ENCODE measurements at regions not wholly inside any gene's neighbourhood (a gene's known extent, or its start where the extent isn't known, plus 50 kb on each side); places are given as distances from the start of the nearest gene placed in this dataset.

DNA sequence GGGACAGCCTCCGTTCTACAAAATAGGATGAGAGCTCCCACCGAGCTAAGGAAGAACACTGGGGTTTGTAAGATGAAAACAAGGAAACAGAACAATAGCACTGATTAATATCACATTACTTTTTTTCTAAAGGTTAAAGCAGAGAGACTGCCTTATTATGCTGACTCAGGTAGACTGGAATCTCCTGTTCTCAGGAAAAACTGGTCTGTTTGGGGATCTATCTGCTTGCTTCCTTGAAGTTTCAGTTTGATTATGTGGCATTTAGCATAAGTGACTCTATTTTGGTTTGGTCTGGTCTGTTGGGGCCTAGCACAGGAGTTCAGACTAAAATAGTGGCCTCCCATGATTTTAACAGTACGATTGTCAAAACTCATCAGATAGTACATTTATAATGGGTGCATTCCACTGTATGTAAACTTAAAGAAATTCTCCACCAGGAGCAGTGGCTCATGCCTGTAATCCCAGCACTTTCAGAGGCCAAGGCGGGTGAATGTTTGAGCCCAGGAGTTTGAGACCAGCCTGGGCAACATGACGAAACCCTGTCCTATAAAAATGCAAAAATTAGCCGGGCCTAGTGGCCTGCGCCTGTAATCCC, 64.1 kb upstream of the NDUFV2 start:
- Histone ChIP-seq H3K4me3 (ENCODE audit: low read depth, low read length) (no peak overlapping the region), H3K27ac (ENCODE audit: low read depth, low read length) (no peak overlapping the region), H3K27me3 (ENCODE audit: control insufficient read depth, insufficient read depth, low read length) (no peaks in the 10 kb centered on the region), H3K9me3 (ENCODE audit: control insufficient read depth, insufficient read depth, low read length) (no peaks in the 10 kb centered on the region)
- TF ChIP-seq, protein P1, sequence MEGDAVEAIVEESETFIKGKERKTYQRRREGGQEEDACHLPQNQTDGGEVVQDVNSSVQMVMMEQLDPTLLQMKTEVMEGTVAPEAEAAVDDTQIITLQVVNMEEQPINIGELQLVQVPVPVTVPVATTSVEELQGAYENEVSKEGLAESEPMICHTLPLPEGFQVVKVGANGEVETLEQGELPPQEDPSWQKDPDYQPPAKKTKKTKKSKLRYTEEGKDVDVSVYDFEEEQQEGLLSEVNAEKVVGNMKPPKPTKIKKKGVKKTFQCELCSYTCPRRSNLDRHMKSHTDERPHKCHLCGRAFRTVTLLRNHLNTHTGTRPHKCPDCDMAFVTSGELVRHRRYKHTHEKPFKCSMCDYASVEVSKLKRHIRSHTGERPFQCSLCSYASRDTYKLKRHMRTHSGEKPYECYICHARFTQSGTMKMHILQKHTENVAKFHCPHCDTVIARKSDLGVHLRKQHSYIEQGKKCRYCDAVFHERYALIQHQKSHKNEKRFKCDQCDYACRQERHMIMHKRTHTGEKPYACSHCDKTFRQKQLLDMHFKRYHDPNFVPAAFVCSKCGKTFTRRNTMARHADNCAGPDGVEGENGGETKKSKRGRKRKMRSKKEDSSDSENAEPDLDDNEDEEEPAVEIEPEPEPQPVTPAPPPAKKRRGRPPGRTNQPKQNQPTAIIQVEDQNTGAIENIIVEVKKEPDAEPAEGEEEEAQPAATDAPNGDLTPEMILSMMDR (IDR thresholded peaks at IDR 0.05; ENCODE audit: low read depth, low read length) = no peak
- ChIA-PET CTCF (interaction anchor here (0.6 kb wide), 1 partner anchor 531 kb away, joined by 4 read pairs; no protein-coding TSS in a partner anchor), POLR2A (no interaction called here)
- no peak for DNase-seq (ENCODE audit: low read depth, low spot score)

DNA sequence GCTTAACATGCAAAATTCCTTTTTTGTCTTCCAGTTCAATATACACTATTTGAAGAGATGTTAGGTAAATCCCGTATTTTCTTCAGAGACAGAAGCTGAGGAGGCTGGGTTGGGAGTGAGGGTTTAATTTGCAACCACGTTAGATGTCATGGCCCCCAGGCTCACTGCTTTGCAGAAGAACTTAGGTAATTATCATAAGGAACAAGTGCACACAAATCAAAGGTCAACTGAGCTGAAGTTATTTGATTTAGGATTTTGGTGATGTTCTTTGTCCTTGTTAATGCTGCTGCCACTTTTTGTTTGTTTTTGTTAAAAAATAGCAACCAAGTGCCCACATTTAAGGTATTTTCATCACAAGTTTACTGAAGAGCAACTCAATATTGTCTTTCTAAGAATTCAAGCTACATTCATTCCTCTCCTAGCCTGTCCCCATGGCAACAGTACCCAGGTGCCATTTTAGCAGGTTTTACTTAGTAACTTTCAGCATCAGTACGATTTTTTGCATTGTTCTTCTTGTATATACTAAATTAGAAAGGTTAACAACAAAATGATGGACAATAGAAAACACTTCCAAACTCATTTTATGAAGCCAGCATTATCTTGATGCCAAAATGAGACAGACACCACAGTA, 62.9 kb upstream of the NDUFV2 start:
- ChIA-PET POLR2A (no interaction called here), CTCF (interaction anchor here (0.7 to 1.0 kb wide), 3 partner anchors 9 to 313 kb away, joined by 3 to 5 read pairs (median 3); no protein-coding TSS in a partner anchor)

GRCh38 chr18:9042766-9043481, 59.6 kb upstream of the NDUFV2 start:
- ChIA-PET CTCF (no interaction called here), POLR2A (no interaction called here)
- DNase-seq (ENCODE audit: low read depth, low spot score) = no peak
- Histone ChIP-seq H3K27ac (ENCODE audit: low read depth, low read length) (no peak overlapping the region), H3K4me3 (ENCODE audit: low read depth, low read length) (no peak overlapping the region), H3K9me3 (ENCODE audit: control insufficient read depth, insufficient read depth, low read length) (no peaks in the 10 kb centered on the region), H3K27me3 (ENCODE audit: control insufficient read depth, insufficient read depth, low read length) (no peaks in the 10 kb centered on the region)
- TF ChIP-seq, protein P1 (IDR thresholded peaks at IDR 0.05; ENCODE audit: low read depth, low read length) = no peak

More for the DNA sequence above, 62.9 kb upstream of the NDUFV2 start:
- Histone ChIP-seq H3K9me3 (ENCODE audit: control insufficient read depth, insufficient read depth, low read length) (no peaks in the 10 kb centered on the region), H3K27me3 (ENCODE audit: control insufficient read depth, insufficient read depth, low read length) (no peaks in the 10 kb centered on the region), H3K4me3 (ENCODE audit: low read depth, low read length) (no peak overlapping the region), H3K27ac (ENCODE audit: low read depth, low read length) (no peak overlapping the region)
- TF ChIP-seq, protein P1 (IDR thresholded peaks at IDR 0.05; ENCODE audit: low read depth, low read length) = no peak
- DNase-seq (ENCODE audit: low read depth, low spot score) = no peak

DNA sequence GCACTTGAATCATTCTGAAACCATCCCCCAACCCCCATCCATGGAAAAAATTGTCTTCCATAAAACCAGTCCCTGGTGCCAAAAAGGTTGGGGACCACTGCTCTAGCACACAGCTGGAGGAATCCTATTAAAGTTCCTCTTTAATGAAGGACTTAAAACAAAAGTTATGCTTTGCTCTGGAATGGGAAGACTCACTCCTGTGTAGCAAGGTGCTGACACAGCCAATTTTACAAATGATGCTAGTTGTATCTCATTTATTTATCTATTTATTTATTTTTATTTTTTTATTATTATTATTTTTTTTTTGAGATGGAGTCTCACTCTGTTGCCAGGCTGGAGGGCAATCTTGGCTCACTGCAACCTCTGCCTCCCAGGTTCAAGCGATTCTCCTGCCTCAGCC, 58.9 kb upstream of the NDUFV2 start:
- H3K27me3 ChIP-seq (ENCODE audit: control insufficient read depth, insufficient read depth, low read length) = no peaks in the 10 kb centered on the region
- POLR2A ChIA-PET = no interaction called here
- H3K4me3 ChIP-seq (ENCODE audit: low read depth, low read length) = no peak overlapping the region
- H3K27ac ChIP-seq (ENCODE audit: low read depth, low read length) = no peak overlapping the region
- TF ChIP-seq, protein P1 (IDR thresholded peaks at IDR 0.05; ENCODE audit: low read depth, low read length) = no peak
- H3K9me3 ChIP-seq (ENCODE audit: control insufficient read depth, insufficient read depth, low read length) = no peaks in the 10 kb centered on the region
- no peak for DNase-seq (ENCODE audit: low read depth, low spot score)
- CTCF ChIA-PET = no interaction called here

DNA sequence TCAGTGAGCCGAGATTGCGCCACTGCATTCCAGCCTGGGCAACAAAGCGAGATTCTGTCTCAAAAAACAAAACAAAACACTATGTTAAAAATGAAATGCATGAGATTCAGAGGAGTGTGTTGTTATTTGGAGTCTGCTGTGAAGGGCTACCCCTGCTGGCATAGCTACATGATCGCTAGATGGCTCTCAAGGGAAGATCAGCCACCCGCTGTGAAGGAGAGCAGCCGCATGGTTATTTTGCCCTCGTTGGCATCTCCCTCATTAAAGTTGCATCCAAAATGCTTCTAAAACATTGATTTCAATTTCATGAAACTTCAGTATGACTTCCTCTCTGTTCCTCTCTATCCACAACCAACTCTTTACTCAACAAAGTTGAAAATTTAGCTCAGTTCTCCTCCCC, 54.8 kb upstream of the NDUFV2 start:
- CTCF ChIA-PET = interaction anchor here (0.6 to 1.5 kb wide), 3 partner anchors 8 to 393 kb away, joined by 3 to 6 read pairs (median 4); no protein-coding TSS in a partner anchor
- peaks cover 6% of the 10 kb centered on the region for H3K9me3 ChIP-seq (ENCODE audit: control insufficient read depth, insufficient read depth, low read length)
- POLR2A ChIA-PET = no interaction called here
- no peak overlapping the region for H3K4me3 ChIP-seq (ENCODE audit: low read depth, low read length)
- no peak for DNase-seq (ENCODE audit: low read depth, low spot score)
- TF ChIP-seq, protein P1 (IDR thresholded peaks at IDR 0.05; ENCODE audit: low read depth, low read length) = no peak
- no peak overlapping the region for H3K27ac ChIP-seq (ENCODE audit: low read depth, low read length)
- H3K27me3 ChIP-seq (ENCODE audit: control insufficient read depth, insufficient read depth, low read length) = no peaks in the 10 kb centered on the region
